PC-9 (cell line): ENCODE measurements at regions not wholly inside any gene's neighbourhood (a gene's known extent, or its start where the extent isn't known, plus 50 kb on each side); places are given as distances from the start of the nearest gene placed in this dataset.

ENCODE experiments used
- BruUV-seq: library from RNA; stranded (reverse); fragments of 400-500 nt; replicated peaks from 2 replicates; lab custom pipeline; 2021; lab: Mats Ljungman, UMichigan
- CTCF ChIA-PET: fragments of 300-600 bp; sonication (Branson Sonifier 250); formaldehyde crosslinking; loops from one replicate; lab custom pipeline; 2022; ENCODE audit warnings: antibody characterized with exemption; lab: Charles Lee
- POLR2A ChIA-PET: fragments of 300-600 bp; sonication (Branson Sonifier 250); formaldehyde crosslinking; loops from one replicate; lab custom pipeline; 2022; ENCODE audit warnings: antibody characterized with exemption; ENCODE audit not compliant: unreplicated experiment; lab: Charles Lee
- DNase-seq, 2 experiments: peaks; one replicate each; pipeline versions ENCODE4 v3.0.0 to v3.0.0-alpha.2; 2015 to 2022; ENCODE audit warnings: mixed read lengths in 1 of 2
- H2AFZ ChIP-seq: fragments of 200-600 bp; sonication (generic); 2 replicates; pipeline ENCODE4 v1.8.1; 2017; ENCODE audit warnings: antibody characterized with exemption
- H3F3A ChIP-seq: fragments of 200-600 bp; sonication (generic); 2 replicates; pipeline ENCODE4 v1.8.1; 2017; ENCODE audit warnings: antibody characterized with exemption, mild to moderate bottlenecking, low read depth; ENCODE audit not compliant: insufficient read depth
- H3K27ac ChIP-seq: fragments of 200-600 bp; sonication (generic); 2 replicates; pipeline ENCODE4 v1.6.1; 2016; ENCODE audit warnings: mixed run types
- H3K27me3 ChIP-seq: fragments of 200-600 bp; sonication (generic); 2 replicates; pipeline ENCODE4 v1.6.1; 2016; ENCODE audit warnings: low read depth, mixed run types; ENCODE audit not compliant: insufficient read depth
- H3K36me3 ChIP-seq: fragments of 200-600 bp; sonication (generic); 2 replicates; pipeline ENCODE4 v1.6.1; 2016; ENCODE audit warnings: low read depth, mixed run types
- H3K4me1 ChIP-seq: fragments of 200-600 bp; sonication (generic); replicated peaks from 2 replicates; pipeline ENCODE4 v1.6.1; 2016; ENCODE audit warnings: mixed run types; ENCODE audit not compliant: insufficient read depth
- H3K4me2 ChIP-seq: fragments of 200-600 bp; sonication (generic); 2 replicates; pipeline ENCODE4 v1.6.1; 2017; ENCODE audit warnings: mixed run types
- H3K4me3 ChIP-seq: fragments of 200-600 bp; sonication (generic); 2 replicates; pipeline ENCODE4 v1.6.1; 2016; ENCODE audit warnings: mixed run types
- H3K79me2 ChIP-seq: fragments of 200-600 bp; sonication (generic); 2 replicates; pipeline ENCODE4 v1.6.1; 2017; ENCODE audit warnings: low read depth, mixed run types
- H3K9me2 ChIP-seq: fragments of 200-600 bp; sonication (generic); 2 replicates; pipeline ENCODE4 v1.8.1; 2017; ENCODE audit warnings: mild to moderate bottlenecking; ENCODE audit not compliant: insufficient read depth
- H3K9me3 ChIP-seq: fragments of 200-600 bp; sonication (generic); 2 replicates; pipeline ENCODE4 v1.8.1; 2016; ENCODE audit warnings: low read depth; ENCODE audit not compliant: insufficient read depth
- H4K20me1 ChIP-seq: fragments of 200-600 bp; sonication (generic); 2 replicates; pipeline ENCODE4 v1.8.1; 2017; ENCODE audit not compliant: insufficient read depth
- CTCF ChIP-seq: fragments of 200-600 bp; sonication (generic); conservative IDR thresholded peaks from 2 replicates; pipeline ENCODE4 v1.6.1; 2017; ENCODE audit warnings: mixed run types, antibody characterized with exemption, mild to moderate bottlenecking, moderate library complexity
- EZH2 ChIP-seq: fragments of 200-600 bp; sonication (generic); IDR thresholded peaks from 2 replicates; pipeline ENCODE4 v1.8.0; 2017; ENCODE audit warnings: antibody characterized with exemption, low read depth
- intact Hi-C: fragments of 100-400 bp; cut with micrococcal nuclease; formaldehyde crosslinking; loops from one replicate; pipeline ENCODE4 v1.10.0; 2022; ENCODE audit not compliant: unreplicated experiment

GRCh38 chr6:111958534-111958933 lies 85.3 kb upstream of the FYN start:
- Histone ChIP-seq H3K9me3 (peaks cover 4% of the 10 kb centered on the region), H3K27me3 (no peaks in the 10 kb centered on the region), H3K36me3 (no peaks in the 10 kb centered on the region), H3K79me2 (no peaks in the 10 kb centered on the region), H3K27ac (no peak overlapping the region), H3K4me1 (no peaks in the 10 kb centered on the region), H3K4me2 (no peak overlapping the region), H3K9me2 (no peaks in the 10 kb centered on the region), H2AFZ (no peak overlapping the region; the same call in 1 of the 2 replicates), H4K20me1 (no peaks in the 10 kb centered on the region), H3K4me3 (no peak overlapping the region), H3F3A (no peaks in the 10 kb centered on the region)
- ChIA-PET CTCF (interaction anchor here (0.6 to 0.8 kb wide), 3 partner anchors 30 to 550 kb away, joined by 3 to 5 read pairs (median 3); no protein-coding TSS in a partner anchor), POLR2A (no interaction called here)
- TF ChIP-seq CTCF (no peak), EZH2 (no peak)
- BruUV-seq, result no TSS peak
- no peak for DNase-seq
- intact Hi-C loops, result no loop called here

GRCh38 chr6:111959766-111960165 lies 86.5 kb upstream of the FYN start:
- Histone ChIP-seq H3K27me3 (no peaks in the 10 kb centered on the region), H4K20me1 (no peaks in the 10 kb centered on the region), H3F3A (no peaks in the 10 kb centered on the region), H3K9me3 (peaks cover 4% of the 10 kb centered on the region), H3K4me2 (no peak overlapping the region), H3K4me3 (no peak overlapping the region), H3K36me3 (no peaks in the 10 kb centered on the region), H3K27ac (no peak overlapping the region), H3K9me2 (no peaks in the 10 kb centered on the region), H3K79me2 (no peaks in the 10 kb centered on the region), H2AFZ (0 out of 2 replicates have a peak overlapping the region, but pooled peaks have one; percentile 34), H3K4me1 (no peaks in the 10 kb centered on the region)
- no TSS peak for BruUV-seq
- DNase-seq, result no peak
- ChIA-PET POLR2A (no interaction called here), CTCF (no interaction called here)
- TF ChIP-seq EZH2 (no peak), CTCF (no peak)
- intact Hi-C loops, result no loop called here

- Histone ChIP-seq H3K4me3 (no peak overlapping the region), H3F3A (no peaks in the 10 kb centered on the region; the same call in 1 of the 2 replicates), H3K27me3 (no peaks in the 10 kb centered on the region), H3K79me2 (no peaks in the 10 kb centered on the region), H3K9me2 (no peaks in the 10 kb centered on the region), H3K4me1 (no peaks in the 10 kb centered on the region), H2AFZ (no peak overlapping the region), H3K36me3 (no peaks in the 10 kb centered on the region), H3K27ac (no peak overlapping the region), H4K20me1 (no peaks in the 10 kb centered on the region), H3K9me3 (peaks cover 4% of the 10 kb centered on the region; the same call in 1 of the 2 replicates), H3K4me2 (no peak overlapping the region)
- DNase-seq, result no peak
- ChIA-PET CTCF (no interaction called here), POLR2A (no interaction called here)
- TF ChIP-seq EZH2 (no peak), CTCF (no peak)
- no TSS peak for BruUV-seq
- intact Hi-C loops, result no loop called here
Observed at GRCh38 chr6:111967131-111967530, 86.8 kb upstream of the CCN6 start.
